HG03354 (cell line): ENCODE measurements at regions not wholly inside any gene's neighbourhood (a gene's known extent, or its start where the extent isn't known, plus 50 kb on each side); places are given as distances from the start of the nearest gene placed in this dataset.
"Not testable (repeated sequence)": the region's sequence is repeated elsewhere in the genome, so short reads cannot be mapped to it uniquely, and the experiment has no call there.

Source experiments
- ATAC-seq: cut with Tn5 transposase; IDR thresholded peaks from one replicate; pipeline ENCODE4 v1.9.1; 2021; ENCODE audit warnings: mild to moderate bottlenecking; ENCODE audit not compliant: unreplicated experiment, poor library complexity, severe bottlenecking

DNA sequence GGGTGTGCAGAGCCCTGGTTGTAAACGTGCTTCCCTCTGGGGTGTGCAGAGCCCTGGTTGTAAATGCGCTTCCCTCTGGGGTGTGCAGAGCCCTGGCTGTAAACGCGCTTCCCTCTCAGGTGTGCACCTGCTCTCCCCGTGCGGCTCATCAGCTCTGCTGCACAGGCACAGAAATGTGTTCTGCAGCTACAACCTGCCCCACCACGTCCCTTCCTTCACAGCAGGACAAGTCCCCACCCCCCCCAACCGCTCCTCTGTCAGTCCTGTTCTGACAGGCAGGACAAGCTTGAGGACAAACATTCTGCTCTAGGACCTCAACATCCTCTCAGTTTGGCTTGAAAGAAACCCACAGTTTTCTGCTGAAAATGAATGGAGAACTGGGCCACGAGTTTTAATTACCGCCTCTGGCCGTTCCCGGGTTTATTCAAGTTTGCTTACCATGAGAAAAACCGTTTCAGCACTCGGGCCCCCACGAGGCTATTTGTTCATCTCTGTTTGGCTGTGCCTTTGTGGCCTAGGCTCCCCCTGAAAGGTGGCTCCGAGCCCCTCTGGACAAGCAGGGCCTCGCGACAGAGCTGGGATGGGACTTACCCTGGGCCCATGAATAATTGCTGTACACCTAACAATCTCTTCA lies 81.0 kb upstream of the ASB18 start:
- no peak for ATAC-seq

DNA sequence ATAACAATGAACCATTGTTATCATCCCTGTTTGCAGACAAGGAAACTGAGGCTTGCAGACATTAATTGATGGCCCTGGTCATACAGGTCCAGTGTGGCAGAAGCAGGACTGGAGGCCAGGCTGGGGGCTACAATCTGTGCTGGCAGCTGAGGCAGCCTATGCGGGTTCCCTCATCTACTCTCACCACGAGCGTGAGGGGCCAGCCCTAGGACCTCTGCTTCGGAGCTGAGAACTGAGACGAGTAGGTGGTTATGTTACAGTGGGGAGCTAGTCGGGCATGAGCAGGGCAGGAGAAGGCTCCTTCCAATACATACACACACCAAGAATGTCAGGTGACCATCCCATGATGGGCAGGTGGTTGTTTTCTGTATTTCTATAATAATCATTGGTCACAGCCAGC lies 82.2 kb upstream of the ASB18 start:
- no peak for ATAC-seq

DNA sequence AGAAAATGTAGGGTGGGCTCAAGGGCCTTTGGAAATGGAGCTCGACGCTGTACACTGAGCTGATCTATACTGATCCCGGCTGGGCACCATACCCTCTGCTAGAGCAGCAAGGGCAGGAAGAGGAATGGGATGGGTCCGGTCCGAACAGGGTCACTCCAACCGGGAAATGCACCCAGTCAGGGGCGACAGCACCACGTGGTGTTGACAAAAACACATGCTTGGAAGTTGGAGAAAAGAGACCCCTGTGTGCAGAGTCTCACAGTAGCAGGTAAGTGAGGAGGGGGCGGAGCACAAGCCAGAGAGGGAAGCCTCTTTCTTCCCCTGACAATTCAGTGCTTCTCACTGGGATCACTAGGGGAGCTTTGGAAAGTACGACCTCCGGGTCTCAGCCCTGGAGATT lies 84.1 kb upstream of the ASB18 start:
- ATAC-seq = no peak

DNA sequence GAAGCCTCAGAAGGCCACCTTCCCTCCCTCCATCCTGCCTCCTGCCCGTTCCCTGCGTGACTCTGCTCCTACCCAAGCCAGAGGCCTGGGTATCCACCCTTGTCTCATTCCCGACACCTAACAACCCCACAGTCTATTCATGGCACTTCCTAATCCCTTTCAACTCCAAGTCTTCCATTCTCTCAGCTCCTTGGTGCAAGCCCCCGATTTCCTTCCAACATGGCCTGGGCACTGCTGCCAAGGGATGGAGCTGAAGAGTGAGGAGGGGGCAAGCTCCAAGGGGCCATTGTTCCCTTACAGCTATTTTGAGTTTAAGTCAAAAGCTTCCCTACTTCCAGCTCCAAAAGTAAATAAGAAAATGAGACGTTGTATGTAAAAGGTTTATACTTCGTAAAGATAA lies 84.8 kb upstream of the ASB18 start:
- no peak for ATAC-seq

DNA sequence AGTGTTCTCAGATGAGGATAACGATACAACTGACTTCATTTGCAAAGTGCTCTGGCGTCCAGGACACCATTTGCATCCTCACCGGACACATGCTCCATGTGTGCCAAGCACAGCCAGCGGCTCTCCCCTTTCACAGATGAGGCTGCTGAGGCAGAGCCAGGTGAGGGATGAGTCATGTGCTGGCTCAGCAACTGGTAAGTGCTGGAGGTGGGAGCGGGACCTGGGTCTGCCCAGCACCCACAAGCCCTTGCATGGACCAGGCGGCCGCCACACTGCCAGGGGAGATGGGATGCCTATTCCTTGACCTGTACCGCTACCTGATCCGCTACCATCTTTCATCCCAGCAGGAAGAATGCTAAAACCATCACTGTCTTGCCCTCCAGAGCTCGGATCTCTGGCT lies 86.2 kb upstream of the ASB18 start:
- ATAC-seq = no peak

- ATAC-seq = no peak
These were observed 87.8 kb upstream of the ASB18 start for GRCh38 chr2:236351966-236352525.

- no peak for ATAC-seq
These were observed 88.8 kb upstream of the ASB18 start for GRCh38 chr2:236352761-236353593.

- no peak for ATAC-seq
These were observed 89.4 kb upstream of the ASB18 start for GRCh38 chr2:236353594-236353942.

DNA sequence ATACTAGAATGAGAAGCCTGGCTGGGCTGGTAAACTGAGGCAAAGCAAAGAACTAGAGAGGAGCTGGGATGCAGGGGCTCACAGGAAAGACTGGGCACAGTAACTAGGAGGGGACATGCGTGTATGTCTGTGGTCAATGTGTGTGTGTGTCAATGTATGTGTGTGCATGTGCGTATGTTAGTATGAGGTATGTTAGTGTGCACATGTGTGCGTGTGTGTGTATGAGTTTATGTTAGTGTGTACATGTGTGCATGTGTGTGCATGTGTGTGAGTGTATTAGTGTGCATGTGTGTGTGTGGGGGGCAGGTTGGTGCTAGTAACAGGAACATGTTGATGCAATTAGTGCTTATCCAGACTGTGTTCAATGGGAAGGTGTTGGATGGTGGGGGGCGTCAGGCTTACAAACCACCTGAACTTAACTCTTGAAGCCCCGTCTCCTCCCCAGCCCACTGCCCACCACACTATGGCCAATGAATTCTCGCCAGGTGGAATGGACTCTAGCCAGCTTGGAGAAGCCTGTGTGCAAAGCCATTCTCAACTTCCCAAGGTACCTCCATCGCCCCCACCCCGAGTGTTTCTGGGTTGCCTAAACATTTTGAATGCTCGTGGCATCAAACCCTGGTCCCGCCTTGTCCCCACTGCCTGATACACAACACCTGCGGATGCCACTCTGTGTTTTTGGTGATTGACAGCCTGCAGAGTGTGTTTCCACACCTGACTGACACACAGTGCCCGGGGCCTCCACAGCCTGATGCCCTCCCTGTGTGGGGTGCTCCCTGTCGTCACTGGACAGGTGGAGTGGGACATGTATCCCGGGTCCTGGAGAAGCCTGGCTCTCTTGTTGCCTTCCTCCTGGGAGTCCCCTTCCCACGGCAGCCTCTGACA lies 90.1 kb upstream of the ASB18 start:
- no peak for ATAC-seq

- no peak for ATAC-seq
These were observed 90.9 kb upstream of the ASB18 start for GRCh38 chr2:236354973-236355595.

GRCh38 chr2:236355911-236356310 lies 91.7 kb upstream of the ASB18 start:
- no peak for ATAC-seq

GRCh38 chr2:236356321-236356720 lies 92.1 kb upstream of the ASB18 start:
- not testable (repeated sequence) for ATAC-seq

DNA sequence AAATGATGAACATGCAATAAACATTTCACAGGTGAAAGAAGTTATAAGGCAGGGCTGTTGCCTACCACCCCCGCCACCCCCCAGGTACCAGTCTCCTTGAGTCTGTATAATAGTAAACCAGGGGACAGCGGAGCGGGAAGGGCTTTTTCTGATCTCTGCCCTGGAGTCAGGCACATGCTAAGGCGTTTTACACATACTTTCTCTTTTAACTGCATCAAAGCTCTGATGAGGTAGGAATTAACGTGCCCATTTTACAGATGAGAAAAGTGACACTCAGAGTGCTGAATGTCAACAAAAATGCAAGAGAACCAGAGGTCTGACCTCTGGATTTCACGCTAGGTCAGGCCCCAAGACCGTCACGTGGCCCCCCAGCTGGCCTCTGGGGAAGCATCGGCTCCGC lies 94.3 kb upstream of the ASB18 start:
- not testable (repeated sequence) for ATAC-seq

DNA sequence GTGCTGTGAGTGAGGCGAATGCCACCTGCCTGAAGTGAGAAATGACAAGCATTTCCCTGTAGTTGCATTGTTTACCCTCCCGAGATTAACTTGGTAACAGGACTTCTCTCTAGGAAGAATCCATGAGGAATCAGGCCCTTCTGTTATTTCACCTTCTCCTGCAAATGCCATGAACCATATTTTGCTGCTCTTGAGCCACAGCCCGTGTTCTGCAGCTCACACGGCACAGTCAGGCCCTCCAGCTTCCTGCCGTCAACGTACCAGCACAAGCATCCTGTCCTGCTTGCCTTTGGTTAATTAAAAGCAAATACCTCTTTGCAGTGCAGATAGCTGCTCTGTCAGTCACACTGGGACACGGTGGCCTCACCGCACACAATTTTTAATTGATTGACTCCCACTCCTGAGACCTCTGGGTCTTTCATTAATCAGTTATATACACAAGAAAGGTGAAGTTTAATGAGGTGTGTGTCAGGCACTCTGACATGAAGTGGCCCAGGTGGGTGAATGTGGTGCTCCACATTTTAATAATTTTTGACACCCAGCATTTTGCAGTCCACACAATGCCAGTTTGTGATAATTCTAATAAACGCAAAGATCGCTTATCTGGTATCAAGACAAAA lies 95.3 kb upstream of the ASB18 start:
- no peak for ATAC-seq

DNA sequence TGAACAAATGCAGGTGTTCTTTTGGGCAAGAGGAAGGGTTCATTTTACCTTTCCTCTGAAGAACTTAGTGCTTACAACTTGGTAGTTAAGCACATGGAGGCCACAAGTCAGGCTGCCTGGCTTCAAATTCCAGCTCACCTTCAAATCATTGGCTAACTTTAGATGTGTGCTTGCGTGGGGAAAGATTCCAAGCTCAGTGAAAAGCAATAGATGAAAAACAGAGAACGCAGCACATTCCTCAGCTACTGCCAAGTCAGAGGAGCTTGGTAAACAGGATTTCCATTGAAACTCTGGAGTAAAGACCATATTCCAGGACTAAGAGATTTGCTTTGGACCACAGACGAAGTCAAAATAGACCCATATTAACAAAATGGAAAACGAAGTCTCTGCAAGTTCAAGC lies 96.3 kb upstream of the ASB18 start:
- no peak for ATAC-seq

GRCh38 chr2:236363711-236364277 lies 99.6 kb upstream of the ASB18 start:
- ATAC-seq = no peak

DNA sequence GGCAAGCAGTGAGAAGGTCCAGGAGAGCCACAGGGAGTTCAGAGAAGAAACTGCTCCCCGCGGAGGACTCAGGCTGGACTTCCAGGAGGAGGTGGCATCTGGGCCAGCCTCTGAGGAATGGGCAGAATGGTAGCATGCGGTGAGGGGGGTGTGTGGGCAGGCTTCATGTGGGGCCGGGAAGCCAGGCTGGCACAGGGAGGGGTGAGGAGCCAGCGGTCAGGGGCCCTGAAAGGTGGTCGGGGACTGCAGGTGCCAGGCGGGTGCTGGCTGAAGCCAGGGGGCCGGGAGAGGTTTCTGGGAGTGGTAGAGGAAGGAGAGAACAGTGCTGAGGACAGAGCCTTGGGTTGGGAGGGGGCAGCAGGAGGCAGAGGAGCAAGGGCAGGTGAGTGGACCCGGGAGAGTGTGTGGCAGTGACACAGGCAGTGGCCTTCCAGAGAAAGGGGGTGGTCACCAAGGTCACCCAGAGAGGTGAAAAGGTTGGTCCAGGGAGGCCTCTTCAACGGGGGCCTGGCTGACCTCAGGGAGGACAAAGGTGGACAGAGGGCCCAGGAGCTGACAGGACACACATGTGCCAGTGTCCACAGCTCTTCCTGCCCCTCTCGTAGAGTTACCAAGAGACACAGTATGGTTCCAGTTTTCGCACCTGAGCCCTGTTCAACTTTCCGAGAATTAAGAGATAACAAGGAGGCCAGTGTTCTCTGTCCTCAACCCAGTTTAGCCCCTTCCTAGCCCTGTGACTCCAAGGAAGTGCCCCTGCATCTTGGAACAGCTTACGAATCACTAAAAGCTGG lies 101.2 kb upstream of the ASB18 start:
- ATAC-seq = no peak

GRCh38 chr2:236366049-236366387 lies 101.8 kb upstream of the ASB18 start:
- no peak for ATAC-seq
